Stomach (tissue), 8 donors: ENCODE measurements at regions not wholly inside any gene's neighbourhood (a gene's known extent, or its start where the extent isn't known, plus 50 kb on each side); places are given as distances from the start of the nearest gene placed in this dataset.

Experiments used
- DNase-seq, 2 donors: peaks; one replicate each; pipeline versions ENCODE4 v3.0.0 to v3.0.0-alpha.2; 2013 to 2019
- H3K27ac ChIP-seq, 5 donors: fragments of 200-600 bp in 4 of 5; sonication (generic) in 4 of 5; one replicate each; pipeline ENCODE4 v1.5.1; 2013 to 2019; ENCODE audit warnings: mild to moderate bottlenecking in 1 of 5, moderate library complexity in 1 of 5
- H3K27me3 ChIP-seq, 3 donors: fragments of 200-600 bp; sonication (generic); one replicate each; pipeline ENCODE4 v1.5.1; 2017 to 2019; ENCODE audit warnings: mixed run types in 1 of 3
- H3K36me3 ChIP-seq, 4 donors: fragments of 200-600 bp; sonication (generic); 1 replicate in 3 of 4; 2 replicates in 1 of 4; pipeline ENCODE4 v1.5.1; 2016 to 2019
- H3K4me1 ChIP-seq, 4 donors: fragments of 200-600 bp; sonication (generic); one replicate each; pipeline ENCODE4 v1.5.1; 2016 to 2019
- H3K4me3 ChIP-seq, 4 donors: fragments of 200-600 bp; sonication (generic) in 3 of 4; one replicate each; pipeline ENCODE4 v1.5.1; 2016 to 2019; ENCODE audit warnings: mild to moderate bottlenecking in 1 of 4
- H3K9me3 ChIP-seq, 4 donors: fragments of 200-600 bp; sonication (generic); one replicate each; pipeline ENCODE4 v1.5.1; 2016 to 2019
- CTCF ChIP-seq, 7 experiments: fragments of 450-650 bp in 4 of 7; fragments of 200-600 bp in 3 of 7; sonication (generic) in 3 of 7; IDR thresholded peaks; one replicate each; pipeline ENCODE4 v1.5.1; 2016 to 2019; ENCODE audit warnings: antibody characterized with exemption in 7 of 7, control low read depth in 2 of 7, mild to moderate bottlenecking in 1 of 7
- EP300 ChIP-seq: sonication (generic); formaldehyde crosslinking; IDR thresholded peaks from one replicate; pipeline ENCODE4 v1.6.1; 2017; ENCODE audit warnings: antibody characterized with exemption
- POLR2A ChIP-seq, 4 donors: fragments of 450-650 bp; IDR thresholded peaks; one replicate each; pipeline ENCODE4 v1.6.1; 2016; ENCODE audit warnings: antibody characterized with exemption in 4 of 4, control low read depth in 2 of 4, mild to moderate bottlenecking in 1 of 4, moderate library complexity in 1 of 4
- POLR2AphosphoS5 ChIP-seq, 3 donors: sonication (generic); formaldehyde crosslinking; IDR thresholded peaks; one replicate each; pipeline ENCODE4 v1.6.1; 2016; ENCODE audit warnings: antibody characterized with exemption in 3 of 3
- WGBS, 5 donors: extraction: QIAGEN DNeasy Blood & Tissue Kit in 3 of 5; methylation state at CpG; one replicate each; pipeline versions ENCODE4 v1.1.5 to v1.1.7; 2013 to 2018; 5-methylcytosine and 5-hydroxymethylcytosine counted together
- intact Hi-C: fragments of 100-400 bp; cut with DNase I; formaldehyde crosslinking; loops from one replicate; pipeline ENCODE4 v1.15.1; 2023; ENCODE audit warnings: low total_unique reads
- donor health status: healthy with polysubstance abuse.
- donor health status: Bipolar disorder and iron deficiency.
- donor health status: healthy.

GRCh38 chr15:54850101-54850500, 346.6 kb downstream of the RSL24D1 start:
- 26 to 58% (median 32%) methylated on average over 4 of the region's 4 CpGs for WGBS, 5 donors
- Histone ChIP-seq H3K27ac (no peak overlapping the region), H3K36me3 (no peaks in the 10 kb centered on the region), H3K4me1 (no peaks in the 10 kb centered on the region), H3K4me3 (no peak overlapping the region), H3K9me3 (no peaks in the 10 kb centered on the region), H3K27me3 (no peaks in the 10 kb centered on the region)
- no peak for DNase-seq
- no peak for TF ChIP-seq CTCF (IDR thresholded peaks at IDR 0.05)
- TF ChIP-seq POLR2AphosphoS5 (IDR thresholded peaks at IDR 0.05) = no peak
- TF ChIP-seq EP300 = no peak
- TF ChIP-seq POLR2A (IDR thresholded peaks at IDR 0.05) = no peak
- intact Hi-C loops = no loop called here

- Histone ChIP-seq H3K4me1 (no peaks in the 10 kb centered on the region), H3K27ac (no peak overlapping the region), H3K36me3 (no peaks in the 10 kb centered on the region), H3K27me3 (no peaks in the 10 kb centered on the region), H3K4me3 (no peak overlapping the region), H3K9me3 (no peaks in the 10 kb centered on the region)
- no peak for DNase-seq
- TF ChIP-seq POLR2A (IDR thresholded peaks at IDR 0.05) (no peak), CTCF (IDR thresholded peaks at IDR 0.05) (no peak), EP300 (no peak), POLR2AphosphoS5 (IDR thresholded peaks at IDR 0.05) (no peak)
- intact Hi-C loops = no loop called here
Measured at GRCh38 chr15:54843006-54843405, 353.7 kb downstream of the RSL24D1 start.

- H3K36me3 ChIP-seq = no peaks in the 10 kb centered on the region
- intact Hi-C loops = no loop called here
- 60 to 86% (median 80%) methylated on average over 3 of the region's 3 CpGs for WGBS, 5 donors
- TF ChIP-seq POLR2AphosphoS5 (IDR thresholded peaks at IDR 0.05) = no peak
- TF ChIP-seq EP300 = no peak
- no peak for TF ChIP-seq POLR2A (IDR thresholded peaks at IDR 0.05)
- no peak for TF ChIP-seq CTCF (IDR thresholded peaks at IDR 0.05)
- no peak for DNase-seq
- H3K27me3 ChIP-seq = no peaks in the 10 kb centered on the region
- H3K4me3 ChIP-seq = no peak overlapping the region
- H3K9me3 ChIP-seq = no peaks in the 10 kb centered on the region
- no peak overlapping the region for H3K27ac ChIP-seq
- H3K4me1 ChIP-seq = no peaks in the 10 kb centered on the region
Measured at GRCh38 chr15:54841701-54842305, 354.9 kb downstream of the RSL24D1 start.

- DNase-seq = peak in 1 of 2 donors; percentile 20
- no peaks in the 10 kb centered on the region for H3K36me3 ChIP-seq
- no peaks in the 10 kb centered on the region for H3K9me3 ChIP-seq
- intact Hi-C loops = no loop called here
- H3K4me3 ChIP-seq = no peak overlapping the region
- H3K27ac ChIP-seq = no peak overlapping the region
- H3K4me1 ChIP-seq = no peaks in the 10 kb centered on the region
- TF ChIP-seq POLR2AphosphoS5 (IDR thresholded peaks at IDR 0.05) = no peak
- TF ChIP-seq EP300 = no peak
- TF ChIP-seq CTCF (IDR thresholded peaks at IDR 0.05) = no peak
- no peak for TF ChIP-seq POLR2A (IDR thresholded peaks at IDR 0.05)
- WGBS, 5 donors = 59 to 68% (median 60%) methylated on average over 7 of the region's 7 CpGs
- no peaks in the 10 kb centered on the region for H3K27me3 ChIP-seq
Measured at GRCh38 chr15:54840621-54841398, 355.9 kb downstream of the RSL24D1 start.
